ENCODE measurements at regions not wholly inside any gene's neighbourhood (a gene's known extent, or its start where the extent isn't known, plus 50 kb on each side); places are given as distances from the start of the nearest gene placed in this dataset.

GRCh38 chr9:107793541-107793940 lies 304.0 kb upstream of the KLF4 start:
- Histone ChIP-seq H3K36me3 (ENCODE audit: insufficient read depth, low read length) (no peaks in the 10 kb centered on the region), H3K79me2 (ENCODE audit: insufficient read depth, low read length) (no peaks in the 10 kb centered on the region), H3K9me2 (ENCODE audit: low read depth, low read length) (no peaks in the 10 kb centered on the region), H3K9me3 (ENCODE audit: low read length) (no peaks in the 10 kb centered on the region), H4K20me1 (ENCODE audit: insufficient read depth, low read length) (no peaks in the 10 kb centered on the region), H3K27me3 (ENCODE audit: insufficient read depth, low read length) (no peaks in the 10 kb centered on the region), H3F3A (ENCODE audit: insufficient read depth, low read length) (no peaks in the 10 kb centered on the region), H3K4me1 (ENCODE audit: insufficient read depth, low read length, severe bottlenecking) (no peaks in the 10 kb centered on the region), H3K4me2 (ENCODE audit: low read length) (no peak overlapping the region), H3K9ac (ENCODE audit: low read length) (no peak overlapping the region), H3K27ac (ENCODE audit: low read depth, low read length, poor library complexity, severe bottlenecking) (no peak overlapping the region), H2AFZ (ENCODE audit: low read length) (no peak overlapping the region), H3K4me3 (ENCODE audit: low read depth, low read length, poor library complexity, severe bottlenecking) (no peak overlapping the region)
- TF ChIP-seq EZH2 (IDR thresholded peaks at IDR 0.05; ENCODE audit: borderline replicate concordance, low read length): no peak
- no peak for TF ChIP-seq CTCF (IDR thresholded peaks at IDR 0.05; ENCODE audit: low read length)

GRCh38 chr9:107792596-107792995 lies 303.0 kb upstream of the KLF4 start:
- H3K4me2 ChIP-seq (ENCODE audit: low read length): no peak overlapping the region
- TF ChIP-seq EZH2 (IDR thresholded peaks at IDR 0.05; ENCODE audit: borderline replicate concordance, low read length) (no peak), CTCF (IDR thresholded peaks at IDR 0.05; ENCODE audit: low read length) (no peak)
- no peak overlapping the region for H3K27ac ChIP-seq (ENCODE audit: low read depth, low read length, poor library complexity, severe bottlenecking)
- no peaks in the 10 kb centered on the region for H3F3A ChIP-seq (ENCODE audit: insufficient read depth, low read length)
- H3K79me2 ChIP-seq (ENCODE audit: insufficient read depth, low read length): no peaks in the 10 kb centered on the region
- no peak overlapping the region for H3K4me3 ChIP-seq (ENCODE audit: low read depth, low read length, poor library complexity, severe bottlenecking)
- no peaks in the 10 kb centered on the region for H3K9me3 ChIP-seq (ENCODE audit: low read length)
- H3K9me2 ChIP-seq (ENCODE audit: low read depth, low read length): no peaks in the 10 kb centered on the region
- no peaks in the 10 kb centered on the region for H3K4me1 ChIP-seq (ENCODE audit: insufficient read depth, low read length, severe bottlenecking)
- no peak overlapping the region for H2AFZ ChIP-seq (ENCODE audit: low read length)
- H3K36me3 ChIP-seq (ENCODE audit: insufficient read depth, low read length): no peaks in the 10 kb centered on the region
- no peaks in the 10 kb centered on the region for H4K20me1 ChIP-seq (ENCODE audit: insufficient read depth, low read length)
- no peak overlapping the region for H3K9ac ChIP-seq (ENCODE audit: low read length)
- no peaks in the 10 kb centered on the region for H3K27me3 ChIP-seq (ENCODE audit: insufficient read depth, low read length)

- H3K4me3 ChIP-seq (ENCODE audit: low read depth, low read length, poor library complexity, severe bottlenecking): no peak overlapping the region
- H3K27me3 ChIP-seq (ENCODE audit: insufficient read depth, low read length): no peaks in the 10 kb centered on the region
- TF ChIP-seq CTCF (IDR thresholded peaks at IDR 0.05; ENCODE audit: low read length): no peak
- no peak for TF ChIP-seq EZH2 (IDR thresholded peaks at IDR 0.05; ENCODE audit: borderline replicate concordance, low read length)
- H3K4me1 ChIP-seq (ENCODE audit: insufficient read depth, low read length, severe bottlenecking): no peaks in the 10 kb centered on the region
- H4K20me1 ChIP-seq (ENCODE audit: insufficient read depth, low read length): no peaks in the 10 kb centered on the region
- no peaks in the 10 kb centered on the region for H3K9me3 ChIP-seq (ENCODE audit: low read length)
- no peaks in the 10 kb centered on the region for H3F3A ChIP-seq (ENCODE audit: insufficient read depth, low read length)
- H3K9ac ChIP-seq (ENCODE audit: low read length): no peak overlapping the region
- H3K9me2 ChIP-seq (ENCODE audit: low read depth, low read length): no peaks in the 10 kb centered on the region
- no peak overlapping the region for H2AFZ ChIP-seq (ENCODE audit: low read length)
- no peak overlapping the region for H3K27ac ChIP-seq (ENCODE audit: low read depth, low read length, poor library complexity, severe bottlenecking)
- H3K4me2 ChIP-seq (ENCODE audit: low read length): no peak overlapping the region
- no peaks in the 10 kb centered on the region for H3K79me2 ChIP-seq (ENCODE audit: insufficient read depth, low read length)
- no peaks in the 10 kb centered on the region for H3K36me3 ChIP-seq (ENCODE audit: insufficient read depth, low read length)
Observed at GRCh38 chr9:107792006-107792405, 302.4 kb upstream of the KLF4 start.

Data from OCI-LY1 (cell line).